GM12865 (cell line): ENCODE measurements at regions not wholly inside any gene's neighbourhood (a gene's known extent, or its start where the extent isn't known, plus 50 kb on each side); places are given as distances from the start of the nearest gene placed in this dataset.

Experiments
- DNase-seq: peaks from one replicate; pipeline ENCODE4 v3.0.0; 2010; ENCODE audit warnings: low read depth
- H3K4me3 ChIP-seq: 2 replicates; pipeline ENCODE4 v1.5.1; 2011; ENCODE audit warnings: mild to moderate bottlenecking, low read depth, low read length, control low read depth
- CTCF ChIP-seq: IDR thresholded peaks from 2 replicates; pipeline ENCODE4 v1.5.1; 2011; ENCODE audit warnings: low read length, control low read depth, low read depth, inconsistent platforms; ENCODE audit not compliant: insufficient read depth; ENCODE audit errors: missing control alignments

GRCh38 chr15:93360976-93361375 is 272.0 kb upstream of the RGMA start:
- DNase-seq, result no peak
- no peak for TF ChIP-seq CTCF
- H3K4me3 ChIP-seq, result no peak overlapping the region

- no peak for DNase-seq
- TF ChIP-seq CTCF, result no peak
- no peak overlapping the region for H3K4me3 ChIP-seq
These were observed 271.3 kb upstream of the RGMA start for GRCh38 chr15:93360318-93360717.

GRCh38 chr15:93359425-93360131 is 270.6 kb upstream of the RGMA start:
- no peak for DNase-seq

GRCh38 chr15:93359060-93359408 is 270.0 kb upstream of the RGMA start:
- TF ChIP-seq CTCF, result no peak
- no peak for DNase-seq
- no peak overlapping the region for H3K4me3 ChIP-seq

More at GRCh38 chr15:93359425-93360131, 270.6 kb upstream of the RGMA start:
- no peak overlapping the region for H3K4me3 ChIP-seq
- no peak for TF ChIP-seq CTCF

- TF ChIP-seq CTCF, result no peak
- H3K4me3 ChIP-seq, result no peak overlapping the region
- DNase-seq, result no peak
These were observed 269.4 kb upstream of the RGMA start for GRCh38 chr15:93358166-93359059.

- H3K4me3 ChIP-seq, result no peak overlapping the region
- TF ChIP-seq CTCF, result no peak
- no peak for DNase-seq
These were observed 259.9 kb upstream of the RGMA start for GRCh38 chr15:93348711-93349545.
